Smooth muscle cell (in vitro differentiated cells): ENCODE measurements at regions not wholly inside any gene's neighbourhood (a gene's known extent, or its start where the extent isn't known, plus 50 kb on each side); places are given as distances from the start of the nearest gene placed in this dataset.

Experiments used
- DNase-seq: peaks from one replicate; lab custom pipeline; 2025; ENCODE audit not compliant: unreplicated experiment; lab: John Stamatoyannopoulos, UW
- H2AFZ ChIP-seq: fragments of 200-600 bp; sonication (generic); 2 replicates; pipeline ENCODE4 v1.6.0; 2016; ENCODE audit warnings: antibody characterized with exemption, low read depth, mild to moderate bottlenecking
- H3F3A ChIP-seq: fragments of 200-600 bp; sonication (generic); 2 replicates; pipeline ENCODE4 v1.6.0; 2017; ENCODE audit warnings: antibody characterized with exemption, low read depth
- H3K27ac ChIP-seq: fragments of 200-600 bp; sonication (generic); 2 replicates; pipeline ENCODE4 v1.5.1; 2016; ENCODE audit warnings: low read depth, mild to moderate bottlenecking
- H3K27me3 ChIP-seq: fragments of 200-600 bp; sonication (generic); 2 replicates; pipeline ENCODE4 v1.6.1; 2016; ENCODE audit warnings: low read depth, mild to moderate bottlenecking
- H3K36me3 ChIP-seq: fragments of 200-600 bp; sonication (generic); 2 replicates; pipeline ENCODE4 v1.5.1; 2016; ENCODE audit warnings: low read depth
- H3K4me1 ChIP-seq: fragments of 200-600 bp; sonication (generic); 2 replicates; pipeline ENCODE4 v1.5.1; 2016; ENCODE audit warnings: low read depth
- H3K4me2 ChIP-seq: fragments of 200-600 bp; sonication (generic); 2 replicates; pipeline ENCODE4 v1.6.0; 2016; ENCODE audit warnings: mild to moderate bottlenecking
- H3K4me3 ChIP-seq: fragments of 200-600 bp; sonication (generic); 2 replicates; pipeline ENCODE4 v1.5.1; 2016; ENCODE audit warnings: mild to moderate bottlenecking
- H3K79me2 ChIP-seq: fragments of 200-600 bp; sonication (generic); 2 replicates; pipeline ENCODE4 v1.6.0; 2016; ENCODE audit warnings: low read depth, mild to moderate bottlenecking
- H3K9ac ChIP-seq: fragments of 200-600 bp; sonication (generic); 2 replicates; pipeline ENCODE4 v1.6.0; 2016; ENCODE audit warnings: low read depth
- H3K9me3 ChIP-seq: fragments of 200-600 bp; sonication (generic); replicated peaks from 2 replicates; pipeline ENCODE4 v1.5.1; 2016; ENCODE audit warnings: low read depth
- H4K20me1 ChIP-seq: fragments of 200-600 bp; sonication (generic); 2 replicates; pipeline ENCODE4 v1.6.0; 2016; ENCODE audit warnings: low read depth
- WGBS: methylation state at CpG from one replicate; pipeline ENCODE4 v1.1.7; 2016; ENCODE audit warnings: low lambda C conversion rate; 5-methylcytosine and 5-hydroxymethylcytosine counted together
- TF ChIP-seq, protein P1 (sequence below): fragments of 200-600 bp; sonication (generic); IDR thresholded peaks from 2 replicates; pipeline ENCODE4 v1.5.1; 2017; ENCODE audit warnings: borderline replicate concordance, mild to moderate bottlenecking, antibody characterized with exemption; ENCODE audit not compliant: insufficient read depth, poor library complexity, severe bottlenecking

DNA sequence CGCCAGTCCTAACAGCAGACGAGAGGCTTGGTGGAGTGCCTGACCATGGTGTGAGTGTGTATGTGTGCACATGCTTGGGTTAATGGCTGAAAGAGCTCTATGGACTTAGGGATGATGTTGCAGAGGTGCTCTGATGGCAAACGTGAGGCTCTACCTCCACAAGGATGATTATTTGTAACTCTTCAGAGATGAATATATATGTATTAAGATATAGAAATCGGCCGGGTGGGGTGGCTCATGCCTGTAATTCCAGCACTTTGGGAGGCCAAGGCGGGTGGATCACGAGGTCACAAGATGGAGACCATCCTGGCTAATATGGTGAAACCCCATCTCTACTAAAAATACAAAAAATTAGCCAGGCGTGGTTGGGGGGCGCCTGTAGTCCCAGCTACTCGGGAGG lies 253.4 kb upstream of the CDH18 start:
- Histone ChIP-seq H3K9me3 (no peaks in the 10 kb centered on the region), H4K20me1 (no peaks in the 10 kb centered on the region), H3K4me2 (no peak overlapping the region), H3K36me3 (no peaks in the 10 kb centered on the region), H3K4me3 (no peak overlapping the region), H3K27me3 (no peaks in the 10 kb centered on the region), H3K79me2 (no peaks in the 10 kb centered on the region), H2AFZ (peak overlapping the region; percentile 38), H3K9ac (no peak overlapping the region), H3F3A (no peaks in the 10 kb centered on the region), H3K4me1 (no peaks in the 10 kb centered on the region), H3K27ac (no peak overlapping the region)
- WGBS: 93% methylated on average over 10 of the region's 10 CpGs
- no peak for DNase-seq
- TF ChIP-seq, protein P1, sequence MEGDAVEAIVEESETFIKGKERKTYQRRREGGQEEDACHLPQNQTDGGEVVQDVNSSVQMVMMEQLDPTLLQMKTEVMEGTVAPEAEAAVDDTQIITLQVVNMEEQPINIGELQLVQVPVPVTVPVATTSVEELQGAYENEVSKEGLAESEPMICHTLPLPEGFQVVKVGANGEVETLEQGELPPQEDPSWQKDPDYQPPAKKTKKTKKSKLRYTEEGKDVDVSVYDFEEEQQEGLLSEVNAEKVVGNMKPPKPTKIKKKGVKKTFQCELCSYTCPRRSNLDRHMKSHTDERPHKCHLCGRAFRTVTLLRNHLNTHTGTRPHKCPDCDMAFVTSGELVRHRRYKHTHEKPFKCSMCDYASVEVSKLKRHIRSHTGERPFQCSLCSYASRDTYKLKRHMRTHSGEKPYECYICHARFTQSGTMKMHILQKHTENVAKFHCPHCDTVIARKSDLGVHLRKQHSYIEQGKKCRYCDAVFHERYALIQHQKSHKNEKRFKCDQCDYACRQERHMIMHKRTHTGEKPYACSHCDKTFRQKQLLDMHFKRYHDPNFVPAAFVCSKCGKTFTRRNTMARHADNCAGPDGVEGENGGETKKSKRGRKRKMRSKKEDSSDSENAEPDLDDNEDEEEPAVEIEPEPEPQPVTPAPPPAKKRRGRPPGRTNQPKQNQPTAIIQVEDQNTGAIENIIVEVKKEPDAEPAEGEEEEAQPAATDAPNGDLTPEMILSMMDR: no peak

DNA sequence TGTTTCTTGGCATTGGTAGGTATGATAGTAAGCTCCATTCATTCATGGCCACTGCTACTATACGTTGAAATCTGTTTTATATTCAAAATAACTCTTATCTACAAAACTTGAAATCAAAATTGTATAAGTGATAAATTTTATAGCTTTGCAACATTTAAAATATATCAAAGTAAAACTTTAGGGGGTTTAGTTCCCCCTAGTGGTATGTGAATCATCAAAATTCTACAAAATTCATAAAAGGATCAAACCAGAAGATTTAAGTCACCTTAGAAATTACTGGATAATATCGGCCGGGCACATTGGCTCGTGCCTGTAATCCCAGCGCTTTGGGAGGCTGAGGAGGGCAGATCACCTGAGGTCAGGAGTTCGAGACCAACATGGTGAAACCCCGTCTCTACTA lies 243.0 kb upstream of the CDH18 start:
- no peaks in the 10 kb centered on the region for H4K20me1 ChIP-seq
- H3F3A ChIP-seq: no peaks in the 10 kb centered on the region
- WGBS: 91% methylated on average over 7 of the region's 7 CpGs
- no peaks in the 10 kb centered on the region for H3K9me3 ChIP-seq
- H3K4me3 ChIP-seq: no peak overlapping the region
- H3K4me2 ChIP-seq: no peak overlapping the region
- no peaks in the 10 kb centered on the region for H3K27me3 ChIP-seq
- H3K27ac ChIP-seq: no peak overlapping the region
- H3K36me3 ChIP-seq: no peaks in the 10 kb centered on the region
- H2AFZ ChIP-seq: no peak overlapping the region
- no peak overlapping the region for H3K9ac ChIP-seq
- H3K79me2 ChIP-seq: no peaks in the 10 kb centered on the region
- TF ChIP-seq, protein P1: peak; percentile 18
- no peaks in the 10 kb centered on the region for H3K4me1 ChIP-seq
- no peak for DNase-seq

GRCh38 chr5:20230010-20230409 lies 242.0 kb upstream of the CDH18 start:
- no peak for DNase-seq

More at GRCh38 chr5:20230010-20230409, 242.0 kb upstream of the CDH18 start:
- H3K4me2 ChIP-seq: no peak overlapping the region
- H3K36me3 ChIP-seq: no peaks in the 10 kb centered on the region
- H3K79me2 ChIP-seq: no peaks in the 10 kb centered on the region
- no peaks in the 10 kb centered on the region for H3F3A ChIP-seq
- H4K20me1 ChIP-seq: no peaks in the 10 kb centered on the region
- H3K4me1 ChIP-seq: no peaks in the 10 kb centered on the region
- no peak overlapping the region for H3K4me3 ChIP-seq
- no peaks in the 10 kb centered on the region for H3K9me3 ChIP-seq
- no peak overlapping the region for H3K9ac ChIP-seq
- TF ChIP-seq, protein P1: no peak
- no peak overlapping the region for H2AFZ ChIP-seq
- WGBS: 92% methylated on average over 1 of the region's 1 CpG
- no peaks in the 10 kb centered on the region for H3K27me3 ChIP-seq
- H3K27ac ChIP-seq: no peak overlapping the region
